ENCODE measurements at regions not wholly inside any gene's neighbourhood (a gene's known extent, or its start where the extent isn't known, plus 50 kb on each side); places are given as distances from the start of the nearest gene placed in this dataset.

- no CpG with 5 or more reads among the region's 9 CpGs for WGBS (ENCODE audit: extremely low coverage, insufficient read length, low lambda C conversion rate)
- DNase-seq, result no peak
- no peak overlapping the region for H2BK12ac ChIP-seq (ENCODE audit: insufficient read length, low read depth, low read length)
- no peak overlapping the region for H3K4me2 ChIP-seq (ENCODE audit: insufficient read depth, insufficient read length, low read length)
- no peak overlapping the region for H2AK5ac ChIP-seq (ENCODE audit: insufficient read length, low read length)
- no peak overlapping the region for H4K5ac ChIP-seq (ENCODE audit: insufficient read length, low read depth, low read length)
- no peak overlapping the region for H3K27ac ChIP-seq (ENCODE audit: insufficient read length, low read depth, low read length)
- H3T11ph ChIP-seq (ENCODE audit: low read length), result no peak overlapping the region
- H2BK20ac ChIP-seq (ENCODE audit: low read depth, low read length, poor library complexity, severe bottlenecking), result no peak overlapping the region
- H3K56ac ChIP-seq (ENCODE audit: insufficient read length, low read depth, low read length), result no peak overlapping the region
- H3K27ac Mint-ChIP-seq, result no peak overlapping the region
- H3K36me3 Mint-ChIP-seq (ENCODE audit: insufficient read depth in 1 of 3, low read depth in 3 of 3), result no peaks in the 10 kb centered on the region
- H4K91ac ChIP-seq (ENCODE audit: insufficient read length, low read depth, low read length), result no peak overlapping the region
- no peaks in the 10 kb centered on the region for H3K9me3 ChIP-seq (ENCODE audit: control insufficient read depth, low read depth, low read length)
- no peak overlapping the region for H3K14ac ChIP-seq (ENCODE audit: insufficient read depth, low read length)
- H4K8ac ChIP-seq (replicated peaks; ENCODE audit: insufficient read length, low read depth, low read length), result no peak overlapping the region
- H3K9ac ChIP-seq (ENCODE audit: extremely low read depth, insufficient read length, low read length), result no peak overlapping the region
- H4K20me1 ChIP-seq (ENCODE audit: control insufficient read depth, insufficient read depth, insufficient read length), result no peaks in the 10 kb centered on the region
- no peaks in the 10 kb centered on the region for H3K79me1 ChIP-seq (ENCODE audit: insufficient read depth, low read depth, low read length, poor library complexity, severe bottlenecking)
- TF ChIP-seq CTCF (conservative IDR thresholded peaks at IDR 0.05), result no peak
- H3K27me3 ChIP-seq (ENCODE audit: insufficient read depth, low read length), result no peaks in the 10 kb centered on the region
- H3K4me1 ChIP-seq (ENCODE audit: insufficient read depth, low read length), result no peaks in the 10 kb centered on the region
- H3K23ac ChIP-seq (ENCODE audit: insufficient read length, low read depth, low read length), result no peak overlapping the region
- no peak overlapping the region for H2AFZ ChIP-seq (ENCODE audit: low read length)
- no peak overlapping the region for H3K4me3 Mint-ChIP-seq
- no peak overlapping the region for H2BK15ac ChIP-seq (ENCODE audit: low read depth, low read length)
- H3K18ac ChIP-seq (ENCODE audit: insufficient read length, low read depth, low read length), result no peak overlapping the region
- no peaks in the 10 kb centered on the region; a peak in 1 of 5 replicates for H3K9me3 Mint-ChIP-seq
- no peak overlapping the region for H3K4ac ChIP-seq (ENCODE audit: low read depth, low read length)
- H3K27me3 Mint-ChIP-seq (ENCODE audit: low read depth), result no peaks in the 10 kb centered on the region
- H3K79me2 ChIP-seq (ENCODE audit: insufficient read depth, low read length), result no peaks in the 10 kb centered on the region
- H3K4me1 Mint-ChIP-seq, result no peaks in the 10 kb centered on the region
- H2BK120ac ChIP-seq (ENCODE audit: low read depth, low read length, poor library complexity, severe bottlenecking), result no peak overlapping the region
- no peak overlapping the region for H2BK5ac ChIP-seq (ENCODE audit: insufficient read length, low read length)
- no peaks in the 10 kb centered on the region for H3K23me2 ChIP-seq (ENCODE audit: insufficient read length, low read depth, low read length, poor library complexity, severe bottlenecking)
Observed at GRCh38 chr6:69584913-69585729, 211.7 kb downstream of the LMBRD1 start.

Measured in H9 (cell line).